ENCODE measurements at regions not wholly inside any gene's neighbourhood (a gene's known extent, or its start where the extent isn't known, plus 50 kb on each side); places are given as distances from the start of the nearest gene placed in this dataset.

- DNase-seq (ENCODE audit: low read depth in 1 of 2, low spot score in 1 of 2), result no peak
Measured at GRCh38 chr6:157769776-157770426, 53.1 kb upstream of the SNX9 start.

DNA sequence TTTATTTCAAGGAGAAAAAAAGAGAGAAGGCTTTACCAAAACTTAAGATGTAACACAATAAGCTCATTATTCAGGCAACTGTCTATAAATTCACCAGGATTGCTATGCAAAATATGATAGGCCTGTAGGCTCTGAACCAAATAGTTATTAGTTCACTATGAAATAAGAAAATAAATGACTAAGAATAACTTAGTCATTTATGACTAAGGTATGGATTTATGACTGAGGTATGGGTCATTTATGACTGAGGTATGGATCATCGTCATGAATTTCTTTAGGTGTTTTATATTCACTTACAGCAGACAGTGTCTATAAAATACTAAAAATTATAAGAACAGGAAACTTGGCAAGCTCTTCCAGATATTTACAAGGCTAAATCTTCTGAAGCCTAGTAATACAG is 52.1 kb upstream of the SNX9 start:
- no peak for DNase-seq (ENCODE audit: low read depth in 1 of 2, low spot score in 1 of 2)

DNA sequence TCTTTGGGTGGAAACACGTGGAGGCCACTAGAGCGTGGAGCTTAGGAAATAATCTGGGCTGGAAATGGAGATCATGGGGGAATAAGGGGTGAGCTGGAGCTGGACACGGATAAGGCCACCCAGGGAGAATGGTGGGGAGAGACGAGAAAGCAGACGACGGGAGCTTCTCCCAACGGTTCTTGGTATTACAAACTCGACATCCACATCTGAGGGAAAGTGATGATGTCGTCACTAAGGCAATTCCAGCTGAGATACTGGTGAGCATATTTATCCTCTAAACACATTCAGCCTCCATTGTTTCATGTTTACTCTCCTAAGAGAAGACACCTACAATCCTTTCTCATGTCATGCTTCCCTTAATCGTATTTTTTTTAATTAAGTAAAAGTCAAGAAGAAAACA is 50.2 kb upstream of the SNX9 start:
- DNase-seq (ENCODE audit: low read depth in 1 of 2, low spot score in 1 of 2), result no peak
